ENCODE measurements at regions not wholly inside any gene's neighbourhood (a gene's known extent, or its start where the extent isn't known, plus 50 kb on each side); places are given as distances from the start of the nearest gene placed in this dataset.
A peak's percentile ranks its signal among the peaks of the same experiment; 100 is the strongest.

GRCh38 chr14:29233188-29233587 lies 466.6 kb downstream of the FOXG1 start:
- TF ChIP-seq CTCF (IDR thresholded peaks at IDR 0.05; ENCODE audit: low read depth, low read length) = no peak
- in situ Hi-C loops (cut with HindIII; ENCODE audit: low sequenced_read_pairs) = no loop called here
- no peak for DNase-seq (ENCODE audit: low read depth, low spot score)
- no peak overlapping the region for H3K4me3 ChIP-seq (ENCODE audit: low read depth, low read length)

DNA sequence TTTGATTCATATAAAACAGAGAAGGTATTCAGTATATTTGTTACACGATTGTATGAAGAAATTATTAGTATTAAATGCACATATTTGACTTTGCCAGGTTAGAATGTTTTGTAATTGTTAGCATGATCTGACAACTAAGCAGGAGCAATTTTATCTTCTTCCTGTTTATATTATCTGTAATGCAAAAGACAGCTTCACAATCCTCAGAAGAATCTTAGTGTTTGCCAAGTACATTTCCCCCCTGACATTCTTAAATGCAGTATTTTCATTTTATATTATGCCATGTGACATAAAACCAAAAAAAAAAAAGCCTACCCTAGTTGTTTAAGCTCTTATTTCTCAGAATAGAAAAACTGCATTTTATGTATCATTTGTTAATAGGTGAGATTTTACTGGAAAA lies 469.4 kb downstream of the FOXG1 start:
- in situ Hi-C loops (cut with HindIII; ENCODE audit: low sequenced_read_pairs) = no loop called here
- H3K4me3 ChIP-seq (ENCODE audit: low read depth, low read length) = no peak overlapping the region
- no peak for TF ChIP-seq CTCF (IDR thresholded peaks at IDR 0.05; ENCODE audit: low read depth, low read length)
- peak; percentile 33 for DNase-seq (ENCODE audit: low read depth, low spot score)

GRCh38 chr14:29236401-29236800 lies 469.8 kb downstream of the FOXG1 start:
- TF ChIP-seq CTCF (IDR thresholded peaks at IDR 0.05; ENCODE audit: low read depth, low read length) = no peak
- in situ Hi-C loops (cut with HindIII; ENCODE audit: low sequenced_read_pairs) = no loop called here
- H3K4me3 ChIP-seq (ENCODE audit: low read depth, low read length) = no peak overlapping the region
- no peak for DNase-seq (ENCODE audit: low read depth, low spot score)

DNA sequence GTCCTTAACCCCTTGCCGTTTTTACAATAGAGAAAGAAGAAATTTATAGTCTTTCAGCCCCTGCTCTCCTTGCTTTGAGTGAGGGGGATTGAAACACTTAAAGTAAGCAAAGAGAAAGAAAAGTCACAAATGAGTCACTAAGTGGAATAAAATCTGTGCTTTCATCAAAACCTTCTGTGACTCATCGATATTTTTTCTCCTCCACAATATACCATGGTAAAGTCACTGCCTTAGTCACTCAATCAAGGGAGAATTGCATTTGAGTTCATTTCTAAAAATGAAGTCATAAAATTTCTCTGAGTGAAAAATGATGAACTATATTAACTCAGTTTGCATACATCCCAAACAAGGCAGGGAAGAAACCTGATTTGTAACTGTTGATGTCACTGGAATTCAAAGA lies 470.3 kb downstream of the FOXG1 start:
- peak; percentile 86 for DNase-seq (ENCODE audit: low read depth, low spot score)
- in situ Hi-C loops (cut with HindIII; ENCODE audit: low sequenced_read_pairs) = no loop called here
- no peak overlapping the region for H3K4me3 ChIP-seq (ENCODE audit: low read depth, low read length)
- TF ChIP-seq CTCF (IDR thresholded peaks at IDR 0.05; ENCODE audit: low read depth, low read length) = no peak

DNA sequence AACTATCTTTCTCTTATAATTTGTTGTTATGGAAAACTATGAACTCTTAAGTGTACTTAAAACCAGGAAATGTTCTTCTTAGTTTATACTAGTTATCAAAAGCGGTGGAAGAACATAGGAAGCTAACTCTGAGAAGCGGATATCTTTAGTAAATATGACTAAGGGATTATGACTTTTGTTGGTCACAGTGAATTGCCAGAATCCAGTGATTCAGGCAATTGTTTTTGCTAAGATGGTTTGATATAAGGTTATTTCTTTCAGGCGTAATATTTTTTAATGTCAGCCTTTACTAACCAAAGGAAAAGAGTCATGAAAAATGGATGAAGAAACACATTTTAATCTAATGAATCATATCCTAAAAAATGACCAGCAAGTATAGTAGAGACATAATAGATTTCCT lies 473.5 kb downstream of the FOXG1 start:
- no peak for TF ChIP-seq CTCF (IDR thresholded peaks at IDR 0.05; ENCODE audit: low read depth, low read length)
- in situ Hi-C loops (cut with HindIII; ENCODE audit: low sequenced_read_pairs) = no loop called here
- DNase-seq (ENCODE audit: low read depth, low spot score) = peak; percentile 86
- H3K4me3 ChIP-seq (ENCODE audit: low read depth, low read length) = no peak overlapping the region

DNA sequence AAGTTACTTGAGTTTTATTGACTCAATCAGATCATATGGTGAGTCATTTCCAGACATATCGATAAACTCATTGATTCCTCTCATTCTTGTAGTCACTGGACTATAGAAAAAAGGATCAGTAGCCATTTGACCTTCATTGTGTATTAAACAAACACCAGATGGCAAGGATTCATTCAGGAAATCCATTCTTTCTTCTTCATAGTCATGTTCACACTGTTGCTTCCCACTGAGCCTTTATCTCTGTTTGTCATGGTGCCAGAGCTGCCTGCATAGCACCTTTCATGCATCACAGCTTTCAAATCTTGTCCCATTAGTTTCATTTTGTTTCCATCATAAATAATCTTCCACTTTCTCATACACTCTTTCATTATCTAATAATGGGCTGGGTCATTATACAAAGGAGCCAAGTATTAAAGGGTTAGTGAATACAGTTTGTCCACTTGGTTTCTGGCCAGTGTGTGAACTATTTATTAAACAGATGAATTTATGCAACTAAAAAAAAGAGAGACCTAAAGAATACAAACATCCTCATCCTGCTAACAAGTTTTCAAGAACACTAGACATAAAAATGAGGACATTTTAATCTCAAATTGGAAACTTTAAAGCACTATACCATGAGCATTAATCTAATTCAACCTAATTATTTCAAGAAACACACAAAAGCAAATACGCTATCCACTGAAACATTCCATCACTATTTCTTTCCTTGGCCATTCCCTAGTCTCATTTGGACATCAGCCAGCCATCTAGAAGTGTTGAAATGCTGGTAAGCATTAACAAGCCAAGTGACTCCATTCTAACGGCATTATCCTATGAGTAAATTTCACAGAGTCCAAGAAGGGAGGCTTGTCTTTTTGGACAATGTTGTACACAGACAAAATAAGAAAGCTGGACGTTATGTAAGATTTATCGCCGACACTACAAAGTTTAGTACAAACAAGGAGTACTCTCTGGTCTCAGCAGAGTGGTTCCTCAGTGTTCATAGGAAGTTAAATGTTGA lies 476.5 kb downstream of the FOXG1 start:
- peak; percentile 55 for DNase-seq (ENCODE audit: low read depth, low spot score)
- no peak for TF ChIP-seq CTCF (IDR thresholded peaks at IDR 0.05; ENCODE audit: low read depth, low read length)
- in situ Hi-C loops (cut with HindIII; ENCODE audit: low sequenced_read_pairs) = no loop called here
- no peak overlapping the region for H3K4me3 ChIP-seq (ENCODE audit: low read depth, low read length)

Data from astrocyte of the spinal cord (primary cell).